SK-N-SH (cell line): ENCODE measurements at regions not wholly inside any gene's neighbourhood (a gene's known extent, or its start where the extent isn't known, plus 50 kb on each side); places are given as distances from the start of the nearest gene placed in this dataset.
"Not testable (repeated sequence)": the region's sequence is repeated elsewhere in the genome, so short reads cannot be mapped to it uniquely, and the experiment has no call there.

ENCODE experiments used
- CTCF ChIA-PET: fragments of 300-600, 350-600 bp; formaldehyde crosslinking; extraction: SDS; loops from one replicate; lab custom pipeline; 2021; lab: Yijun Ruan, JAX
- POLR2A ChIA-PET: fragments of 350-600 bp; sonication (Branson Sonifier 250); formaldehyde crosslinking; extraction: SDS; loops from one replicate; lab custom pipeline; 2020; ENCODE audit warnings: antibody characterized with exemption, inconsistent platforms; lab: Yijun Ruan, JAX
- DNase-seq: peaks from one replicate; pipeline ENCODE4 v3.0.0; 2012
- H2AFZ ChIP-seq: fragments of 200-600 bp; sonication (generic); 2 replicates; pipeline ENCODE4 v1.8.1; 2016; ENCODE audit warnings: antibody characterized with exemption, mild to moderate bottlenecking, low read depth
- H3F3A ChIP-seq: fragments of 200-600 bp; sonication (generic); replicated peaks from 2 replicates; pipeline ENCODE3; 2016; ENCODE audit warnings: antibody characterized with exemption, mild to moderate bottlenecking; ENCODE audit not compliant: insufficient read depth
- H3K27ac ChIP-seq, 2 experiments: fragments of 200-500 bp in 1 of 2; fragments of 200-600 bp in 1 of 2; sonication (Bioruptor generic) in 1 of 2; sonication (generic), shearing (Covaris generic) in 1 of 2; 2 replicates each; pipeline versions ENCODE4 v1.5.1 to v1.6.1; 2014 to 2016; ENCODE audit warnings: low read depth in 2 of 2, inconsistent platforms in 1 of 2, low read length in 1 of 2, mild to moderate bottlenecking in 1 of 2, mixed read lengths in 1 of 2
- H3K27me3 ChIP-seq: fragments of 200-600 bp; sonication (generic), shearing (Covaris generic); 2 replicates; pipeline ENCODE4 v1.6.1; 2016; ENCODE audit warnings: mixed run types; ENCODE audit not compliant: insufficient read depth
- H3K36me3 ChIP-seq, 2 experiments: fragments of 200-500 bp in 1 of 2; fragments of 200-600 bp in 1 of 2; sonication (Bioruptor generic) in 1 of 2; sonication (generic) in 1 of 2; replicated peaks in 1 of 2; 2 replicates each; pipeline versions ENCODE3 to v1.5.1; 2014 to 2016; ENCODE audit warnings: low read length in 1 of 2, mild to moderate bottlenecking in 1 of 2; ENCODE audit not compliant: insufficient read depth in 2 of 2, control insufficient read depth in 1 of 2
- H3K4me1 ChIP-seq, 2 experiments: fragments of 200-500 bp in 1 of 2; fragments of 200-600 bp in 1 of 2; sonication (Bioruptor generic) in 1 of 2; sonication (generic), shearing (Covaris generic) in 1 of 2; 2 replicates each; pipeline versions ENCODE4 v1.5.1 to v1.6.1; 2014 to 2016; ENCODE audit warnings: low read depth in 1 of 2, low read length in 1 of 2, mixed run types in 1 of 2; ENCODE audit not compliant: insufficient read depth in 2 of 2, control insufficient read depth in 1 of 2
- H3K4me2 ChIP-seq: fragments of 200-600 bp; sonication (generic), shearing (Covaris generic); 2 replicates; pipeline ENCODE4 v1.6.1; 2017; ENCODE audit warnings: mixed run types
- H3K4me3 ChIP-seq, 2 experiments: fragments of 200-500 bp in 1 of 2; fragments of 200-600 bp in 1 of 2; sonication (Bioruptor generic) in 1 of 2; sonication (generic), shearing (Covaris generic) in 1 of 2; 2 replicates each; pipeline versions ENCODE4 v1.5.1 to v1.8.1; 2014 to 2016; ENCODE audit warnings: low read depth in 2 of 2, inconsistent platforms in 1 of 2, low read length in 1 of 2, mild to moderate bottlenecking in 1 of 2, mixed read lengths in 1 of 2, moderate library complexity in 1 of 2
- H3K79me2 ChIP-seq: fragments of 200-600 bp; sonication (generic); 2 replicates; pipeline ENCODE4 v1.8.1; 2017; ENCODE audit warnings: mild to moderate bottlenecking; ENCODE audit not compliant: insufficient read depth
- H3K9ac ChIP-seq: fragments of 200-600 bp; sonication (generic); 2 replicates; pipeline ENCODE4 v1.6.1; 2017; ENCODE audit warnings: mixed run types
- H3K9me2 ChIP-seq: fragments of 200-600 bp; sonication (generic); 2 replicates; pipeline ENCODE4 v1.6.1; 2017; ENCODE audit warnings: mixed run types
- H3K9me3 ChIP-seq: fragments of 200-600 bp; sonication (generic); 2 replicates; pipeline ENCODE4 v1.6.1; 2017; ENCODE audit warnings: mixed run types, mild to moderate bottlenecking, moderate library complexity
- H4K20me1 ChIP-seq: fragments of 200-600 bp; sonication (generic); 2 replicates; pipeline ENCODE4 v1.6.1; 2017; ENCODE audit warnings: mild to moderate bottlenecking, mixed run types; ENCODE audit not compliant: insufficient read depth
- ELF1 ChIP-seq: IDR thresholded peaks from 2 replicates; pipeline ENCODE4 v1.4.0; 2012
- FOXJ3 ChIP-seq: sonication (generic); formaldehyde crosslinking; IDR thresholded peaks from 2 replicates; pipeline ENCODE4 v1.5.1; 2020; ENCODE audit warnings: mild to moderate bottlenecking, missing genetic modification reagents
- FOXM1 ChIP-seq: IDR thresholded peaks from 2 replicates; pipeline ENCODE4 v1.4.0; 2012; ENCODE audit warnings: low read depth, mild to moderate bottlenecking
- JUND ChIP-seq: IDR thresholded peaks from 2 replicates; pipeline ENCODE4 v1.4.0; 2012
- MAX ChIP-seq: IDR thresholded peaks from 2 replicates; pipeline ENCODE4 v1.4.0; 2012; ENCODE audit warnings: low read depth
- MXI1 ChIP-seq: IDR thresholded peaks from 2 replicates; pipeline ENCODE4 v1.6.1; 2012; ENCODE audit warnings: mild to moderate bottlenecking, low read depth, low read length, improper control_type of control experiment
- NFIC ChIP-seq: IDR thresholded peaks from 2 replicates; pipeline ENCODE4 v1.4.0; 2012; ENCODE audit warnings: borderline replicate concordance
- NRF1 ChIP-seq: IDR thresholded peaks from 2 replicates; pipeline ENCODE4 v1.6.1; 2012; ENCODE audit warnings: low read depth, mild to moderate bottlenecking, low read length
- PBX3 ChIP-seq: IDR thresholded peaks from 2 replicates; pipeline ENCODE4; 2012
- POLR2AphosphoS5 ChIP-seq: IDR thresholded peaks from 2 replicates; pipeline ENCODE4 v1.6.1; 2012; ENCODE audit warnings: low read depth, low read length
- RCOR1 ChIP-seq: fragments of 150-350 bp; IDR thresholded peaks from 2 replicates; pipeline ENCODE4 v1.6.1; 2017; ENCODE audit warnings: antibody characterized with exemption, low read length
- RFX5 ChIP-seq: IDR thresholded peaks from 2 replicates; pipeline ENCODE4 v1.6.1; 2012; ENCODE audit warnings: mild to moderate bottlenecking, improper control_type of control experiment, low read length
- RXRA ChIP-seq: IDR thresholded peaks from 2 replicates; pipeline ENCODE4 v1.4.0; 2012; ENCODE audit warnings: low read depth, mild to moderate bottlenecking, borderline replicate concordance
- SIN3A ChIP-seq: IDR thresholded peaks from 2 replicates; pipeline ENCODE4 v1.6.1; 2012; ENCODE audit warnings: low read depth, mild to moderate bottlenecking, low read length, moderate library complexity, borderline replicate concordance
- TCF12 ChIP-seq: IDR thresholded peaks from 2 replicates; pipeline ENCODE4 v1.4.0; 2012
- USF1 ChIP-seq: IDR thresholded peaks from 2 replicates; pipeline ENCODE4 v1.4.0; 2012; ENCODE audit warnings: low read depth, borderline replicate concordance
- USF2 ChIP-seq: fragments of 150-350 bp; IDR thresholded peaks from 2 replicates; pipeline ENCODE4 v1.6.1; 2017; ENCODE audit warnings: antibody characterized with exemption, low read length, low read depth, borderline replicate concordance
- ZBTB33 ChIP-seq: IDR thresholded peaks from 2 replicates; pipeline ENCODE4 v1.4.0; 2012; ENCODE audit warnings: low read depth, borderline replicate concordance
- WGBS: methylation state at CpG from one replicate; pipeline ENCODE4 v1.1.6; 2017; ENCODE audit warnings: low lambda C conversion rate; 5-methylcytosine and 5-hydroxymethylcytosine counted together
- TF ChIP-seq, protein P1 (sequence below): fragments of 200-600 bp; sonication (generic); IDR thresholded peaks from 2 replicates; pipeline ENCODE4 v1.6.1; 2017; ENCODE audit warnings: antibody characterized with exemption, mild to moderate bottlenecking, moderate library complexity

DNA sequence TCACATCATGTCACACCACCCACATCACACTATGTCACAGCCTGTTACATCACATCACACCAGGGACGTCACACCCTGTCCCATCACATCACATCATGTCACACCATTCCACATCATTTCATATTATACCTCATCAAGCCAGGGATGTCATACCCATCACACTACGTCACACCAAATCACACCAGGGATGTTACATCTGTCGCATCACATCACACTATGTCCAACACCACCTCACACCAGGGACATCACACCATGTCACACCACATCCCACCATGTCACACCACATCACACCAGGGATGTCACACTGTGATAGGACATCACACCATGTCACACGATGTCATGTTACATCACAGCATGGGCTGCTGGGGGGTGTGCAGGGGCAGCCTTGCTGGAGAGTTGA, 110.6 kb downstream of the TMEM121 start:
- H2AFZ ChIP-seq: no peak overlapping the region
- no peaks in the 10 kb centered on the region for H3K4me1 ChIP-seq
- no peak for DNase-seq
- CTCF ChIA-PET: no interaction called here
- no peaks in the 10 kb centered on the region for H4K20me1 ChIP-seq
- POLR2A ChIA-PET: no interaction called here
- TF ChIP-seq NRF1 (no peak), POLR2AphosphoS5 (no peak), MXI1 (no peak), PBX3 (no peak), ZBTB33 (no peak), RCOR1 (no peak), RXRA (no peak), USF1 (no peak), FOXJ3 (CRISPR knock-in tag) (no peak), MAX (no peak), JUND (no peak), USF2 (no peak), NFIC (no peak), SIN3A (no peak), TCF12 (no peak), FOXM1 (no peak), ELF1 (no peak), RFX5 (no peak)
- TF ChIP-seq, protein P1, sequence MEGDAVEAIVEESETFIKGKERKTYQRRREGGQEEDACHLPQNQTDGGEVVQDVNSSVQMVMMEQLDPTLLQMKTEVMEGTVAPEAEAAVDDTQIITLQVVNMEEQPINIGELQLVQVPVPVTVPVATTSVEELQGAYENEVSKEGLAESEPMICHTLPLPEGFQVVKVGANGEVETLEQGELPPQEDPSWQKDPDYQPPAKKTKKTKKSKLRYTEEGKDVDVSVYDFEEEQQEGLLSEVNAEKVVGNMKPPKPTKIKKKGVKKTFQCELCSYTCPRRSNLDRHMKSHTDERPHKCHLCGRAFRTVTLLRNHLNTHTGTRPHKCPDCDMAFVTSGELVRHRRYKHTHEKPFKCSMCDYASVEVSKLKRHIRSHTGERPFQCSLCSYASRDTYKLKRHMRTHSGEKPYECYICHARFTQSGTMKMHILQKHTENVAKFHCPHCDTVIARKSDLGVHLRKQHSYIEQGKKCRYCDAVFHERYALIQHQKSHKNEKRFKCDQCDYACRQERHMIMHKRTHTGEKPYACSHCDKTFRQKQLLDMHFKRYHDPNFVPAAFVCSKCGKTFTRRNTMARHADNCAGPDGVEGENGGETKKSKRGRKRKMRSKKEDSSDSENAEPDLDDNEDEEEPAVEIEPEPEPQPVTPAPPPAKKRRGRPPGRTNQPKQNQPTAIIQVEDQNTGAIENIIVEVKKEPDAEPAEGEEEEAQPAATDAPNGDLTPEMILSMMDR: no peak
- TF ChIP-seq, all 33 proteins: peak for 0
- no peak overlapping the region for H3K9ac ChIP-seq
- H3K36me3 ChIP-seq: no peaks in the 10 kb centered on the region
- 15% methylated on average over 4 of the region's 4 CpGs for WGBS
- no peak overlapping the region for H3K4me2 ChIP-seq
- H3K9me2 ChIP-seq: no peaks in the 10 kb centered on the region
- H3K79me2 ChIP-seq: no peaks in the 10 kb centered on the region
- H3K27ac ChIP-seq: no peak overlapping the region
- no peaks in the 10 kb centered on the region for H3F3A ChIP-seq
- no peaks in the 10 kb centered on the region for H3K27me3 ChIP-seq
- H3K9me3 ChIP-seq: no peaks in the 10 kb centered on the region
- no peak overlapping the region for H3K4me3 ChIP-seq

DNA sequence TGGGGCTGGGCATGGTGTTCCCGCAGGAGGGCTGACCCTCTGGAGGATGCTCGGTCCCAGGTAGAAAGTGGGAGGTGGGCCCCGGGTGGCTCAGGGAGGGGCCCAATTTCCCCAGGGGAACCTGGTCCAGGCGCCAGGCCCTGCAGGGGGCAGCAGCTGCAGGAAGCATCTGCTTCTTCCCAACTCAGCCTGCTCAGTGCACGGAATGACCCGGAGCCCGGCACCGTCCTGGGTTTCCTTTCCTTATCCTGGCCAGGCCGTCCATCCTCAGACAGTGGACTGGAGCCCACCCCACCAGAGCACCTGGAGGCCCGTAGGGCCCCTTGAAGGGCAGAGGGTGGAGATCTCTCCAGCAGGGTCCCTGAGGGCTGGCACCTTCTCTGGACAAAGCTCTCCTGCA, 111.0 kb downstream of the TMEM121 start:
- H3K9me3 ChIP-seq, H3K4me1 ChIP-seq, H3K79me2 ChIP-seq, H3K9me2 ChIP-seq, DNase-seq, H3F3A ChIP-seq, POLR2A ChIA-PET, CTCF ChIA-PET, H3K4me3 ChIP-seq, H3K9ac ChIP-seq, H3K36me3 ChIP-seq, H2AFZ ChIP-seq, H3K27me3 ChIP-seq, H4K20me1 ChIP-seq, H3K4me2 ChIP-seq, H3K27ac ChIP-seq: not testable (repeated sequence)
- WGBS: 40% methylated on average over 1 of the region's 10 CpGs
